ENCODE measurements at regions not wholly inside any gene's neighbourhood (a gene's known extent, or its start where the extent isn't known, plus 50 kb on each side); places are given as distances from the start of the nearest gene placed in this dataset.

DNA sequence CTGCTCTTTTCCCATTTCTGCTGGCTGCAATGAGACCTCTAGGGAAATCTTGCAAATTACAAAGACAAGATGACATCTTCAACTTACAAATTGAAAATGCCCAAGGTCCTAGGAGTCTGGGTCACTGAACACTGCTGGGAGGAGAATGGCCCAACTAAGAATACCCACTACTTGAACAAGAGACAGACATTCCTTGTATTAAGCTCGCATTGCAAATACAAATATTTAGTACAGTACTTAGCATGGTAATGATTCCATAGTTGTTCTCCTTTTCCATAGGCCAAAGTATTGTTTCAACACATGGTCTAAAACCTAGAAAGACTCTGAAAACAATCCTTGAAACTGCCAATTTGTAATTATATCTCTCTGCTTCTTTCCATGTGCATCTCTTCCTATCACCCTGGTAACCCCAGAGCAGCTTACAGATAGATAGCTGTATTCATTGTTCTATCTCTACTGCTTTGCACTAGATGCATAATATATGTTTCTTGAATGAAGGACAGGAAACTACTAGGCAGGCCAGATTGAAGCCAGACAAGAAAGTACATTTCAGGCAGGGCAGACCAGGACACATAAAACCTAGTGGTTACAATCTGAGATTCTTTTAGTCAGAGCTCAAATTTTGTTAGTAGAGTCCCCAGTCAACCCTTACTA, 1545.7 kb upstream of the TENM4 start:
- Histone ChIP-seq H3K9me3 (ENCODE audit: low read depth) (no peaks in the 10 kb centered on the region), H3K4me1 (ENCODE audit: low read depth) (no peaks in the 10 kb centered on the region), H3K27ac (no peak overlapping the region), H3K27me3 (no peaks in the 10 kb centered on the region), H3K4me3 (no peak overlapping the region), H3K36me3 (no peaks in the 10 kb centered on the region)
- TF ChIP-seq, protein P1, sequence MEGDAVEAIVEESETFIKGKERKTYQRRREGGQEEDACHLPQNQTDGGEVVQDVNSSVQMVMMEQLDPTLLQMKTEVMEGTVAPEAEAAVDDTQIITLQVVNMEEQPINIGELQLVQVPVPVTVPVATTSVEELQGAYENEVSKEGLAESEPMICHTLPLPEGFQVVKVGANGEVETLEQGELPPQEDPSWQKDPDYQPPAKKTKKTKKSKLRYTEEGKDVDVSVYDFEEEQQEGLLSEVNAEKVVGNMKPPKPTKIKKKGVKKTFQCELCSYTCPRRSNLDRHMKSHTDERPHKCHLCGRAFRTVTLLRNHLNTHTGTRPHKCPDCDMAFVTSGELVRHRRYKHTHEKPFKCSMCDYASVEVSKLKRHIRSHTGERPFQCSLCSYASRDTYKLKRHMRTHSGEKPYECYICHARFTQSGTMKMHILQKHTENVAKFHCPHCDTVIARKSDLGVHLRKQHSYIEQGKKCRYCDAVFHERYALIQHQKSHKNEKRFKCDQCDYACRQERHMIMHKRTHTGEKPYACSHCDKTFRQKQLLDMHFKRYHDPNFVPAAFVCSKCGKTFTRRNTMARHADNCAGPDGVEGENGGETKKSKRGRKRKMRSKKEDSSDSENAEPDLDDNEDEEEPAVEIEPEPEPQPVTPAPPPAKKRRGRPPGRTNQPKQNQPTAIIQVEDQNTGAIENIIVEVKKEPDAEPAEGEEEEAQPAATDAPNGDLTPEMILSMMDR (IDR thresholded peaks at IDR 0.05; ENCODE audit: low read depth, low read length): no peak
- no peak for DNase-seq (ENCODE audit: low read depth in 1 of 2, low spot score in 1 of 2)

DNA sequence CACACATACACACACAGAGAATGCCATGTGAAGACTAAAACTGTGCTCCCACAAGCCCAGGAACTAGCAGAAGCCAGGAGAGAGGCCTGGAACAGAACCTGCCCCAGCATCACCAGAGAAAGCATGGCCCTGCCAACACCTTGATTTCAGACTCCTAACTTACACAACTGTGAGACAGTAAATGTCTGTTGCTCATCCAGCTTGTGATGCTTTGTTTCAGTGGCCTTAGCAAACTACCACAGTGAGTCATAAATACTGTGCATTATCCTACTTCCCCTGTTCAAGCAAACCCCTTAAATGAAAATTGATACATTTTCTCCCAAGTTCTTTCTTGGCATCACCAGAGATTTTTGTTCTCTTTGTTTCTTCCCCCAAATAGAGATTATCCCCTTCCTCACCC, 1539.4 kb upstream of the TENM4 start:
- Histone ChIP-seq H3K27me3 (no peaks in the 10 kb centered on the region), H3K4me3 (no peak overlapping the region), H3K36me3 (no peaks in the 10 kb centered on the region), H3K9me3 (ENCODE audit: low read depth) (no peaks in the 10 kb centered on the region), H3K27ac (no peak overlapping the region), H3K4me1 (ENCODE audit: low read depth) (no peaks in the 10 kb centered on the region)
- TF ChIP-seq, protein P1 (IDR thresholded peaks at IDR 0.05; ENCODE audit: low read depth, low read length): no peak
- DNase-seq (ENCODE audit: low read depth in 1 of 2, low spot score in 1 of 2): no peak

DNA sequence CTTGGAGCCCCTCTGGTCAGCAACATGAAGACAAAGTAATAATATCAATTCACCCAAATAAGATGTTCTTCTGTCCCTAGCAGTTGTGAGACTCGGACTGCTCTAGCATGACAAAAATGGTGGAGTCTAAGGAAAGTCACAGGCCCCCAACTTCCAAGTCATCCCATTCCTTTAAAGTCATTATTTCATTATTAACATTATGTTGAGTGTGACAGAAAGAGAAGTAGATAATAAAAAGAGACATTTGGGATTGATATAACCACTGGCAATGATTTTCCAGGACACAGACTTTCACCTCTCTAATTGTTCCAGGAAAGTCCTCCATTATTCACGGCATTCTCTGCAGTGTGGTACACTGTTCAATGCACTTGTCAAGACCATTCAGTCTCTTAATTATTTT, 1533.0 kb upstream of the TENM4 start:
- TF ChIP-seq, protein P1 (IDR thresholded peaks at IDR 0.05; ENCODE audit: low read depth, low read length): no peak
- no peaks in the 10 kb centered on the region for H3K27me3 ChIP-seq
- no peaks in the 10 kb centered on the region for H3K9me3 ChIP-seq (ENCODE audit: low read depth)
- no peaks in the 10 kb centered on the region for H3K36me3 ChIP-seq
- no peak overlapping the region for H3K27ac ChIP-seq
- DNase-seq (ENCODE audit: low read depth in 1 of 2, low spot score in 1 of 2): no peak
- no peaks in the 10 kb centered on the region for H3K4me1 ChIP-seq (ENCODE audit: low read depth)
- H3K4me3 ChIP-seq: no peak overlapping the region

DNA sequence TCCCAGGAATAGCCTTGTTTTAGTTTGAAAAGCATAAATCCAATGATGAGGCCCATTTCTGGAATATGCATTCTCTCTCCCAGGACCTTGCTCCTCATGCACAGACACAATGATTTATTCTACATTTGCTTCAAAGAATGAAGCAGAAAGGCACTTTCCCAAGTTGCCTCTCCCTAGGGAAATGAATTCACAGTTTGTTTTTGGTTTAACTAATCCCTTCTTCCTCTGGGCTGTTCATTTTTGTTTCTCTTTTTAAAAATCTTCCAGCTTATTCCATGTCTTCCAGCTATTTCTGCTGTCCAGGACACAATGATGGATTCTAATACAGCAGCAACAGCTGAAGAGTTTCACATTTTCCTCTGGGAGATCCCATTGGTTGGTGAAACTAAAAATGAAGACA, 1529.2 kb upstream of the TENM4 start:
- no peak overlapping the region for H3K4me3 ChIP-seq
- no peaks in the 10 kb centered on the region for H3K36me3 ChIP-seq
- H3K4me1 ChIP-seq (ENCODE audit: low read depth): no peaks in the 10 kb centered on the region
- no peaks in the 10 kb centered on the region for H3K27me3 ChIP-seq
- no peaks in the 10 kb centered on the region for H3K9me3 ChIP-seq (ENCODE audit: low read depth)
- no peak for DNase-seq (ENCODE audit: low read depth in 1 of 2, low spot score in 1 of 2)
- no peak overlapping the region for H3K27ac ChIP-seq
- TF ChIP-seq, protein P1 (IDR thresholded peaks at IDR 0.05; ENCODE audit: low read depth, low read length): no peak

DNA sequence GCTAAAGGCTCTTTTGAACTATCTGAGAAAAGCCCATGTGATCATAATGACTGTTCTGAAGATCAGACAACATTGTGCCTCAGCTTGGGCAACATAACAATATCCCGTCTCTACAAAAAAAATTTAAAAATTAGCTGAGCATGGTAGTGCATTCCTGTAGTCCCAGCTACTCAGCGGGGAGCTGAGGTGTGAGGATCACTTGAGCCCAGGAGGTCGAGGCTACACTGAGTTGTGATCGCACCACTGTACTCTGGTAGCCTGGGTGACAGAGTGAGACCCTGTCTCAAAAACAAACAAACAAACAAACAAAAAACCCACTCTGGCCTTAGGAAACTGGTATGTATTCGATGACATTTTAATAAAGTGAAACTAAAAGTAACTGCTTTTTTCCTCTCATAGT, 1526.8 kb upstream of the TENM4 start:
- H3K36me3 ChIP-seq: no peaks in the 10 kb centered on the region
- no peaks in the 10 kb centered on the region for H3K27me3 ChIP-seq
- H3K4me3 ChIP-seq: no peak overlapping the region
- H3K27ac ChIP-seq: no peak overlapping the region
- H3K9me3 ChIP-seq (ENCODE audit: low read depth): no peaks in the 10 kb centered on the region
- DNase-seq (ENCODE audit: low read depth in 1 of 2, low spot score in 1 of 2): no peak
- TF ChIP-seq, protein P1 (IDR thresholded peaks at IDR 0.05; ENCODE audit: low read depth, low read length): no peak
- H3K4me1 ChIP-seq (ENCODE audit: low read depth): no peaks in the 10 kb centered on the region
